ENCODE measurements at regions not wholly inside any gene's neighbourhood (a gene's known extent, or its start where the extent isn't known, plus 50 kb on each side); places are given as distances from the start of the nearest gene placed in this dataset.
"Not testable (repeated sequence)": the region's sequence is repeated elsewhere in the genome, so short reads cannot be mapped to it uniquely, and the experiment has no call there.

GRCh38 chr6:169118346-169118830 is 135.3 kb downstream of the THBS2 start:
- Mint-ChIP-seq H3K4me3 (no peak overlapping the region), H3K27me3 (ENCODE audit: low read depth) (no peaks in the 10 kb centered on the region), H3K9me3 (no peaks in the 10 kb centered on the region), H3K4me1 (no peaks in the 10 kb centered on the region), H3K27ac (ENCODE audit: unreplicated experiment) (no peak overlapping the region), H3K36me3 (ENCODE audit: low read depth) (no peaks in the 10 kb centered on the region)
- DNase-seq (ENCODE audit: low read depth, low spot score), result no peak
- no peak for TF ChIP-seq CTCF (conservative IDR thresholded peaks at IDR 0.05)

- Mint-ChIP-seq H3K9me3 (no peaks in the 10 kb centered on the region), H3K4me1 (no peaks in the 10 kb centered on the region), H3K36me3 (ENCODE audit: low read depth) (no peaks in the 10 kb centered on the region), H3K4me3 (no peak overlapping the region), H3K27ac (ENCODE audit: unreplicated experiment) (no peak overlapping the region), H3K27me3 (ENCODE audit: low read depth) (no peaks in the 10 kb centered on the region)
- no peak for TF ChIP-seq CTCF (conservative IDR thresholded peaks at IDR 0.05)
- DNase-seq (ENCODE audit: low read depth, low spot score), result no peak
Measured at GRCh38 chr6:169117663-169118062, 136.0 kb downstream of the THBS2 start.

- no peaks in the 10 kb centered on the region for H3K9me3 Mint-ChIP-seq
- no peak overlapping the region for H3K27ac Mint-ChIP-seq (ENCODE audit: unreplicated experiment)
- H3K27me3 Mint-ChIP-seq (ENCODE audit: low read depth), result no peaks in the 10 kb centered on the region
- TF ChIP-seq CTCF (conservative IDR thresholded peaks at IDR 0.05), result no peak
- no peaks in the 10 kb centered on the region for H3K36me3 Mint-ChIP-seq (ENCODE audit: low read depth)
- no peaks in the 10 kb centered on the region for H3K4me1 Mint-ChIP-seq
- DNase-seq (ENCODE audit: low read depth, low spot score), result no peak
- H3K4me3 Mint-ChIP-seq, result no peak overlapping the region
Measured at GRCh38 chr6:169115632-169116031, 138.0 kb downstream of the THBS2 start.

GRCh38 chr6:169114632-169115031 is 139.0 kb downstream of the THBS2 start:
- not testable (repeated sequence) for H3K27me3 Mint-ChIP-seq (ENCODE audit: low read depth); H3K27ac Mint-ChIP-seq (ENCODE audit: unreplicated experiment); H3K36me3 Mint-ChIP-seq (ENCODE audit: low read depth); H3K4me1 Mint-ChIP-seq; DNase-seq (ENCODE audit: low read depth, low spot score); H3K4me3 Mint-ChIP-seq; H3K9me3 Mint-ChIP-seq

DNA sequence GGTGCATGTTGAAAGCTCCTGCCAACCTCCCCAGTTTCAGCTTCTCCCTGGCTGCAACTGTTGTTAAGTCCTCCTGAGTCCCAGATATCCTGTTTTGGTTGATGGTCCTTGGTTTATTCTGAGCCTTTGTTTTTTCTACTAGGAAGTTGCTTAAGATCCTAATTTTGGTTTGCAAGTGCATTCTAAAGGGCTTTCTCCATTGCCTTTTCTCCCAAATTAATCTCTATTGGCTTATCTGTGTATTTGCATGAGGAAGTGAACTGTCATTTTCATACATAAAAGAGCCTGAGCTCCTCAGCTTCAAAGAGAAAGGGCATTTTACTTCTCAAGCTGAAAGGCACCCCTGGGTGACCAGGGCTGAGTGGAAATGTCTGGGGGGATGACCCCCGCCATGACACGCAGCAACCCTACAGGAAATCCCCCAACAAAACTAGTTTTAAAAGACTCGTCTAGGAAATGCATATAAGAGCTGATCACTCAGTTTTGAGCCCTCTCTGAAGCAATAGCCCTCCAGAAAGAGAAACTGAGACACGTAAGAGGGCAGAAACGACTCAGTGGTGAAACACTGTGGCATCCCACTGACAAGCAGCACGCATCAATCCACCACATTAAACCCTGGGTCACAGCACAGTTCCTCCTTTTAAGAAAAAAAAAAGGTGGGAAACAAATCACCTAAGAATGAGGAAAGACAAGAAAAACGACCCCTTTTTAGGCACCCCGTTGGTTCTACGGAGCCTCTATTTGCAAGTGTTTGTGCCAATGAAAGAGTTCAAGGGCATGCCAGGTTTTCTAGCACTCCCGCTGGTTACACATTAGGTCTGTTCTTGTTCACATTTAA is 140.9 kb downstream of the THBS2 start:
- DNase-seq (ENCODE audit: low read depth, low spot score), result no peak
- Mint-ChIP-seq H3K27ac (ENCODE audit: unreplicated experiment) (no peak overlapping the region), H3K27me3 (ENCODE audit: low read depth) (no peaks in the 10 kb centered on the region), H3K36me3 (ENCODE audit: low read depth) (peaks cover 2% of the 10 kb centered on the region), H3K4me3 (no peak overlapping the region), H3K4me1 (no peaks in the 10 kb centered on the region), H3K9me3 (peaks cover 8% of the 10 kb centered on the region)
- TF ChIP-seq CTCF (conservative IDR thresholded peaks at IDR 0.05), result no peak

GRCh38 chr6:169111203-169111602 is 142.4 kb downstream of the THBS2 start:
- H3K4me1 Mint-ChIP-seq, result no peaks in the 10 kb centered on the region
- DNase-seq (ENCODE audit: low read depth, low spot score), result no peak
- peaks cover 2% of the 10 kb centered on the region for H3K36me3 Mint-ChIP-seq (ENCODE audit: low read depth)
- no peak for TF ChIP-seq CTCF (conservative IDR thresholded peaks at IDR 0.05)
- H3K27me3 Mint-ChIP-seq (ENCODE audit: low read depth), result no peaks in the 10 kb centered on the region
- no peak overlapping the region for H3K27ac Mint-ChIP-seq (ENCODE audit: unreplicated experiment)
- peaks cover 8% of the 10 kb centered on the region for H3K9me3 Mint-ChIP-seq
- no peak overlapping the region for H3K4me3 Mint-ChIP-seq

Measured in neural crest cell (in vitro differentiated cells).